Left cardiac atrium (tissue), 4 donors: ENCODE measurements at regions not wholly inside any gene's neighbourhood (a gene's known extent, or its start where the extent isn't known, plus 50 kb on each side); places are given as distances from the start of the nearest gene placed in this dataset.
"Not testable (repeated sequence)": the region's sequence is repeated elsewhere in the genome, so short reads cannot be mapped to it uniquely, and the experiment has no call there.

Source experiments
- ATAC-seq, 2 donors: fragments of 200-7000 bp; cut with Tn5 transposase; one replicate each; pipeline ENCODE4 v1.9.1; 2020; ENCODE audit warnings: mild to moderate bottlenecking in 2 of 2, moderate library complexity in 2 of 2
- DNase-seq: peaks from one replicate; pipeline ENCODE4 v3.0.0-alpha.2; 2020
- intact Hi-C, 2 donors: fragments of 100-400 bp; cut with DNase I; formaldehyde crosslinking; loops; one replicate each; pipeline versions ENCODE4 v1.14.1 to v1.15.1; 2022 to 2023
- donor health status: DM: no; HTN: yes; CAD: no.
- donor health status: DM: no; HTN: yes; CAD: no; lungs with severe emphysema.
- donor health status: DM: yes; HTN: yes; CAD: no.
- donor health status: Dilated cardiomyopathy.

- ATAC-seq = no peak
- intact Hi-C loops = no loop called here
These were observed 1063.4 kb downstream of the PLA2G4A start for GRCh38 chr1:187891993-187892682.

DNA sequence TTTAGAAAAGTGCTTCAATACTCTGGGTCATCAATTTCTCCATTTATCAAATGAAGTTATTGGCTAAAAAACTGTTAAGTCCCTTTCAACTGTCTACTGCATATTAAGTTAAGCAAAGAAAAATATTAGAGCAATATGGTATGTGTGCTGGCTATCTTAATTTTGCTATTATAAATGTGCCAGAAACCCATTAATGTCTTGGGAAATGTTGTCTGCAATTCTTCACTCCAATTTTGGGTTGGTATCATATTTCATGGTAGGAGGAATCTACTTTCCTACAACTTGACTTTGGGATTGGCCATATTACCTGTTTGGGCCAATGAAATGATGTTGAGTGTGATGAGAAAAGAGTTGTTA lies 1063.9 kb downstream of the PLA2G4A start:
- intact Hi-C loops = no loop called here
- ATAC-seq (no peak), DNase-seq (no peak)

More at GRCh38 chr1:187891993-187892682, 1063.4 kb downstream of the PLA2G4A start:
- no peak for DNase-seq

DNA sequence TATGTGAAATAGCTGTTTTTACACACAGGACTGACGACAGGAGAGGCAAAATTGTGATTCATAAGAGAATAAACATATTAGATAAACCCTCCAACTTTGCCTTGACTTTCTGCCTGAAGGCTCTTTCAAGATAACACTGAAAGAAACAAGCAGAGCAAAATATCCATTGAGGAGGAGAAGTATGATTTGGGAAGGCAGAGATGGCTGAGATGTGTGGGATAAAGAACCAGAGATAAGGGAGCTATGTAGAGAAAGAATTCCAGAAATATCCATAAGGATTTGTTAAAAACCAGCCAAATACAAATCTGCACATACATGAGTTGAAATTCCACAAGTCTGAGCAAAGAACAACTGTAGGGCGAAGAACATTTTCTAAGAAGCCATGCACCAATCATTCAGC lies 1064.7 kb downstream of the PLA2G4A start:
- intact Hi-C loops = no loop called here
- ATAC-seq (no peak), DNase-seq (no peak)

- no peak for ATAC-seq
- DNase-seq = no peak
- intact Hi-C loops = no loop called here
These were observed 1065.6 kb downstream of the PLA2G4A start for GRCh38 chr1:187894349-187894748.

GRCh38 chr1:187903223-187903622 lies 1074.5 kb downstream of the PLA2G4A start:
- ATAC-seq (no peak), DNase-seq (no peak)
- intact Hi-C loops = no loop called here

GRCh38 chr1:187909382-187909781 lies 1080.6 kb downstream of the PLA2G4A start:
- ATAC-seq = no peak

GRCh38 chr1:187911820-187912219 lies 1083.1 kb downstream of the PLA2G4A start:
- intact Hi-C loops = no loop called here
- DNase-seq (no peak), ATAC-seq (no peak)

More at GRCh38 chr1:187909382-187909781, 1080.6 kb downstream of the PLA2G4A start:
- DNase-seq = no peak
- intact Hi-C loops = no loop called here

DNA sequence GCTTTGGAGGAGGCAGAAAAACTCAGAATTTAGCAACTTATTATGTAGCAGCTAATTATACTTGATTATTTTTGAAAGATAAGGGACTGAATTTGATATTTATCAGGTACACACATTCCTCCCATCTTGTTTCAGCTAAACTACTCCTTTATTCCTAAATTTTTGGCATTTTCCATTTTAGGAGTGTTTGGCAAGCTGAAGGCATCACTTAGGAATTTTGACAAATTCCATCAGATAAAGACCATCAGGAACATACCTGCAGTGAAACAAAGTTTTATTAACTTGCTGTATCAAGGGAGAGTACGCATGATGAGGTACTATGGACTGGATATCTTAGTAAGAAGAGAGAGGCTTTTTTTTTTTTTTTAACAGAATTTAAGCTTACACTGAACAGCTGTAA lies 1092.2 kb downstream of the PLA2G4A start:
- DNase-seq (no peak), ATAC-seq (no peak)
- intact Hi-C loops = no loop called here

- intact Hi-C loops = no loop called here
- no peak for ATAC-seq
- DNase-seq = no peak
These were observed 1092.7 kb downstream of the PLA2G4A start for GRCh38 chr1:187921426-187921825.

GRCh38 chr1:187922255-187922654 lies 1093.5 kb downstream of the PLA2G4A start:
- intact Hi-C loops = no loop called here
- DNase-seq = no peak
- no peak for ATAC-seq

DNA sequence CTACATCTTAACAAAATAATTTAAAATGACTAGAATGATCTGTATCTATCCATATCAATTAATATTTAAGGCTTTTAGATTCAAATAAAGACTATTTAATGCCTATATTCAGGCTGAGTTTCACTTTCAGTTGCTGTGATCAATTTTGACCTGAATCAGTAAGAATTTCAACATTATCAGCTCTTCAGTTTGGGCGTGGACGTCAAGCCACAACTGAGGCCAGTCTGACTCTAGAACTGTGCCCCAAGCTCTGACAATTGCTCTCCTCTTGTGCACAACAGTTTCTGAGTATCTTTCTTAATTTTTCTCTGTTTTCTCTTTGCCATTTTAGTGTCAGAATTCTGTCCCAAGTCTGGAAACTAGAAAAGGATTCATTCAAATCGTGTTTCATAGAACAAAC lies 1095.5 kb downstream of the PLA2G4A start:
- intact Hi-C loops = no loop called here
- no peak for ATAC-seq
- DNase-seq = no peak

GRCh38 chr1:187928288-187928687 lies 1099.5 kb downstream of the PLA2G4A start:
- ATAC-seq (no peak), DNase-seq (no peak)
- intact Hi-C loops = no loop called here

- no peak for ATAC-seq
- DNase-seq = no peak
- intact Hi-C loops = no loop called here
These were observed 1099.9 kb downstream of the PLA2G4A start for GRCh38 chr1:187928696-187929095.

DNA sequence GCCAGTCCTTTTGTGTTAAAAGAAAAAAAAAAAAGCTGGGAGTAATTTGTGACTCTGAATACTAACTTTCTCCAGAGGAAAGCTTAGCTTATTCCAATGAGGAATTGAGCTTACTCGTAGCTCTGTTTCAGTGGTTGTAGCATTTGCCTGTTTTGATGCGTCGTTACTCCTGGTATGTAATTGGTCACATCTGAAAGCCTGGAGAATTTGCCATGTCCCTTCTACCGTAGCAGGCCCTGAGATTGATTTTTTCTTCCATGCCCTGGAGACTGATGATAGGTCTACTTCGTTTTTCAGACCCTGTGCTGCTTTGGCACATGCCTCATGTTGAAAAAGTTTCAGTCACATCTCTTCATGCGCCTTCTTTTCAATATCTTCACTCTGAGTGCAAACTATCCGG lies 1103.0 kb downstream of the PLA2G4A start:
- intact Hi-C loops = no loop called here
- no peak for DNase-seq
- no peak for ATAC-seq

DNA sequence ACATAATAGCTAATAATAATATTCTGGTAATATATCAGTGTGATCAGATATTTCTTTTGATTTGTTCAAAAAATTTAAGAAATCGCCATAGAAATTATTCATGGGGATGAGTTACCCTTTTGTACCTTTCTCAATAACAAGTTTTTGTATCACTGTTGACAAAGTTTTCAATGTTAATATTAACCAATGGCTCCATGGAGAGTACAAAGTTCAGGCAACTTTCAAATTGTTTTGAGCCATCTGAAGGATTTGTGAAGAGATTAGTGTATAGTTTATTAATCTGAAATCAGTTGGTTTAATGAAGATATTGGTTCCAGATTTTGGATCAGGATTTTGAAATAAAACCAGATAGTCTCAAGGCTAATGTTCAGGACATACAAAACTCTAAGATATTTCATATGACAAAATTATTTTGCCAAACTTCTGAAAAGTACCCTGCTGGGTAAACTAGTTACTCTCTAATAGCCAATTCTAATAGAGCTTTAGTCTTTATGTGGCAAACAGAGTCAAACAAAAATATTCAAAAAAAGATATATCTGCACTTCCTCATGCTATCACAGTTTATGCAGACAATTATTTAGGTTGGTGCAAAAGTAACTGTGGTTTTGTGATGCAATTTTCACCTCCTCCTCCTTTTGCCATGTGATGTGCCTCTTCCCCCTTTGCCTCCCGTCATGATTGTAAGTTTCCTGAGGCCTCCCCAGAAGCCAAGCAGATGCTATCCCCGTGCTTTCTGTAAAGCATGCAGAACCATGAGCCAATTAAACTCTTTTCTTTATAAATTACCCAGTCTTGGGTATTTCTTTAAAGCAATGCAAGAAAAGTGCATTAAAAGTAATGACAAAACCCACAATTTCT lies 1105.0 kb downstream of the PLA2G4A start:
- ATAC-seq (no peak), DNase-seq (no peak)
- intact Hi-C loops = no loop called here

GRCh38 chr1:187936667-187937066 lies 1107.9 kb downstream of the PLA2G4A start:
- DNase-seq (no peak), ATAC-seq (no peak)
- intact Hi-C loops = no loop called here

GRCh38 chr1:187938092-187938491 lies 1109.3 kb downstream of the PLA2G4A start:
- intact Hi-C loops = no loop called here
- ATAC-seq = no peak
- DNase-seq = no peak

DNA sequence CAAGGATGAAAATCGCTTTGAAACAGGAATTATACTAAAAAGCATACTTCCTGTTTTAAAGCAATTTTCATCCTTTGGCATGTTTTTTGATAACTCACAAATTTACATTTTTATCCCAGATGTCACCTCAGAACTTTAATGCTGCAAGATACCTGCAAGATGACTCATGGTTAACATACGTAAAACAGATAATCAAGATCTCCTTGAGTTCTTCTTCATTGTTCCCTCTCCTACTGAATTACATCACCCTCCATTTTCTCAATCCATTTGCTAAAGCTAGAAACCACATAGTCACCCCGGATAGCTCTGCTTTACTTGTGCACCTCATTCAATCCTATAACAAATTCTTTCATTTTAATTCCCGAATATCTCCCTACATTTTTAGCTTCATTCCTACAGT lies 1114.2 kb downstream of the PLA2G4A start:
- no peak for DNase-seq
- ATAC-seq = no peak
- intact Hi-C loops = no loop called here

GRCh38 chr1:187943606-187944403 lies 1115.1 kb downstream of the PLA2G4A start:
- DNase-seq (no peak), ATAC-seq (no peak)
- intact Hi-C loops = no loop called here

GRCh38 chr1:187946661-187947060 lies 1117.9 kb downstream of the PLA2G4A start:
- DNase-seq, ATAC-seq, intact Hi-C loops: not testable (repeated sequence)
